ENCODE measurements at regions not wholly inside any gene's neighbourhood (a gene's known extent, or its start where the extent isn't known, plus 50 kb on each side); places are given as distances from the start of the nearest gene placed in this dataset.

GRCh38 chr2:154911729-154912128 is 213.2 kb downstream of the KCNJ3 start (continued):
- TF ChIP-seq MAX (IDR thresholded peaks at IDR 0.05): no peak
- no peak for TF ChIP-seq MAFK (IDR thresholded peaks at IDR 0.05; ENCODE audit: low read depth, low read length)
- TF ChIP-seq RBBP5 (IDR thresholded peaks at IDR 0.05; ENCODE audit: borderline replicate concordance, low read depth, low read length): no peak

Measured in H1 (cell line).